ENCODE measurements at regions not wholly inside any gene's neighbourhood (a gene's known extent, or its start where the extent isn't known, plus 50 kb on each side); places are given as distances from the start of the nearest gene placed in this dataset.
"Not testable (repeated sequence)": the region's sequence is repeated elsewhere in the genome, so short reads cannot be mapped to it uniquely, and the experiment has no call there.

GRCh38 chr5:156182174-156182967, 144.6 kb upstream of the SGCD start:
- no peaks in the 10 kb centered on the region for H3K9me3 Mint-ChIP-seq
- H3K4me3 Mint-ChIP-seq: no peak overlapping the region
- no peaks in the 10 kb centered on the region for H3K27me3 Mint-ChIP-seq
- no peaks in the 10 kb centered on the region for H3K4me1 Mint-ChIP-seq
- ATAC-seq (no peak), DNase-seq (no peak)
- H3K27ac Mint-ChIP-seq: peak overlapping the region in 1 of 2 donors; percentile 47

- Mint-ChIP-seq H3K4me1 (no peaks in the 10 kb centered on the region), H3K9me3 (no peaks in the 10 kb centered on the region), H3K27me3 (no peaks in the 10 kb centered on the region), H3K27ac (no peak overlapping the region), H3K4me3 (no peak overlapping the region)
- ATAC-seq: no peak
- no peak for DNase-seq
Measured at GRCh38 chr5:156186760-156187159, 140.2 kb upstream of the SGCD start.

- no peaks in the 10 kb centered on the region for H3K9me3 Mint-ChIP-seq
- H3K27ac Mint-ChIP-seq: no peak overlapping the region
- no peak for ATAC-seq
- H3K4me1 Mint-ChIP-seq: no peaks in the 10 kb centered on the region
- H3K27me3 Mint-ChIP-seq: no peaks in the 10 kb centered on the region
- H3K4me3 Mint-ChIP-seq: no peak overlapping the region
- no peak for DNase-seq
Measured at GRCh38 chr5:156188016-156188415, 138.9 kb upstream of the SGCD start.

GRCh38 chr5:156189628-156190027, 137.3 kb upstream of the SGCD start:
- Mint-ChIP-seq H3K4me1 (no peaks in the 10 kb centered on the region), H3K9me3 (no peaks in the 10 kb centered on the region), H3K4me3 (no peak overlapping the region), H3K27ac (no peak overlapping the region), H3K27me3 (no peaks in the 10 kb centered on the region)
- DNase-seq: no peak
- no peak for ATAC-seq

- no peaks in the 10 kb centered on the region for H3K27me3 Mint-ChIP-seq
- H3K9me3 Mint-ChIP-seq: no peaks in the 10 kb centered on the region
- no peak for ATAC-seq
- H3K4me1 Mint-ChIP-seq: no peaks in the 10 kb centered on the region
- H3K27ac Mint-ChIP-seq: no peak overlapping the region
- no peak for DNase-seq
- H3K4me3 Mint-ChIP-seq: no peak overlapping the region
Measured at GRCh38 chr5:156191547-156191946, 135.4 kb upstream of the SGCD start.

- Mint-ChIP-seq H3K27me3 (no peaks in the 10 kb centered on the region), H3K9me3 (no peaks in the 10 kb centered on the region), H3K4me1 (no peaks in the 10 kb centered on the region), H3K4me3 (no peak overlapping the region), H3K27ac (no peak overlapping the region)
- DNase-seq (no peak), ATAC-seq (no peak)
Measured at GRCh38 chr5:156197042-156197635, 129.8 kb upstream of the SGCD start.

GRCh38 chr5:156199045-156199444, 127.9 kb upstream of the SGCD start:
- H3K27me3 Mint-ChIP-seq: no peaks in the 10 kb centered on the region
- H3K4me3 Mint-ChIP-seq: no peak overlapping the region
- ATAC-seq (no peak), DNase-seq (no peak)
- H3K9me3 Mint-ChIP-seq: no peaks in the 10 kb centered on the region
- no peak overlapping the region for H3K27ac Mint-ChIP-seq
- no peaks in the 10 kb centered on the region for H3K4me1 Mint-ChIP-seq

GRCh38 chr5:156200938-156201787, 125.8 kb upstream of the SGCD start:
- DNase-seq: no peak
- no peak for ATAC-seq
- no peaks in the 10 kb centered on the region for H3K9me3 Mint-ChIP-seq
- H3K4me1 Mint-ChIP-seq: no peaks in the 10 kb centered on the region
- no peak overlapping the region for H3K4me3 Mint-ChIP-seq
- H3K27ac Mint-ChIP-seq: no peak overlapping the region
- no peaks in the 10 kb centered on the region for H3K27me3 Mint-ChIP-seq

- Mint-ChIP-seq H3K4me3 (no peak overlapping the region), H3K27ac (no peak overlapping the region), H3K27me3 (no peaks in the 10 kb centered on the region), H3K4me1 (no peaks in the 10 kb centered on the region), H3K9me3 (no peaks in the 10 kb centered on the region)
- no peak for ATAC-seq
- no peak for DNase-seq
Measured at GRCh38 chr5:156201788-156202403, 125.1 kb upstream of the SGCD start.

GRCh38 chr5:156208271-156208670, 118.7 kb upstream of the SGCD start:
- ATAC-seq (no peak), DNase-seq (no peak)
- Mint-ChIP-seq H3K9me3 (no peaks in the 10 kb centered on the region), H3K4me1 (no peaks in the 10 kb centered on the region), H3K4me3 (no peak overlapping the region), H3K27me3 (no peaks in the 10 kb centered on the region), H3K27ac (no peak overlapping the region)

GRCh38 chr5:156218367-156219158, 108.4 kb upstream of the SGCD start:
- no peak for DNase-seq
- Mint-ChIP-seq H3K4me1 (no peaks in the 10 kb centered on the region), H3K27ac (no peak overlapping the region), H3K4me3 (no peak overlapping the region), H3K27me3 (no peaks in the 10 kb centered on the region), H3K9me3 (peaks cover 0 to 6% of the 10 kb centered on the region in 2 donors)
- ATAC-seq: no peak

GRCh38 chr5:156219483-156220005, 107.4 kb upstream of the SGCD start:
- Mint-ChIP-seq H3K27ac (no peak overlapping the region), H3K4me1 (no peaks in the 10 kb centered on the region), H3K4me3 (no peak overlapping the region), H3K9me3 (peaks cover 0 to 6% of the 10 kb centered on the region in 2 donors), H3K27me3 (no peaks in the 10 kb centered on the region)
- DNase-seq (no peak), ATAC-seq (no peak)

GRCh38 chr5:156221816-156222215, 105.1 kb upstream of the SGCD start:
- Mint-ChIP-seq H3K4me1 (no peaks in the 10 kb centered on the region), H3K27ac (no peak overlapping the region), H3K27me3 (no peaks in the 10 kb centered on the region), H3K9me3 (peaks cover 0 to 6% of the 10 kb centered on the region in 2 donors), H3K4me3 (no peak overlapping the region)
- ATAC-seq: no peak
- DNase-seq: no peak

GRCh38 chr5:156223547-156223946, 103.4 kb upstream of the SGCD start:
- no peak overlapping the region for H3K27ac Mint-ChIP-seq
- no peak overlapping the region for H3K4me3 Mint-ChIP-seq
- no peaks in the 10 kb centered on the region for H3K27me3 Mint-ChIP-seq

GRCh38 chr5:156226485-156226884, 100.5 kb upstream of the SGCD start:
- DNase-seq, H3K4me1 Mint-ChIP-seq, H3K4me3 Mint-ChIP-seq, ATAC-seq, H3K27ac Mint-ChIP-seq, H3K9me3 Mint-ChIP-seq, H3K27me3 Mint-ChIP-seq: not testable (repeated sequence)

More at GRCh38 chr5:156223547-156223946, 103.4 kb upstream of the SGCD start:
- Mint-ChIP-seq H3K4me1 (no peaks in the 10 kb centered on the region), H3K9me3 (peaks cover 0 to 6% of the 10 kb centered on the region in 2 donors)
- ATAC-seq (no peak), DNase-seq (no peak)

Measured in stimulated activated naive CD8-positive, alpha-beta T cell treated with anti-CD3 and anti-CD28 coated beads, Interleukin-15, amount 100 ng/mL, for 72 hours (primary cell).